Testis (tissue), 2 donors: ENCODE measurements at regions not wholly inside any gene's neighbourhood (a gene's known extent, or its start where the extent isn't known, plus 50 kb on each side); places are given as distances from the start of the nearest gene placed in this dataset.

Source experiments
- DNase-seq: peaks from one replicate; pipeline ENCODE4 v3.0.0-alpha.2; 2019
- H3K27ac ChIP-seq, 2 donors: fragments of 200-600 bp; sonication (generic); one replicate each; pipeline ENCODE4 v1.5.1; 2019
- H3K27me3 ChIP-seq: fragments of 200-600 bp; sonication (generic); one replicate; pipeline ENCODE4 v1.5.1; 2019
- H3K36me3 ChIP-seq: fragments of 200-600 bp; sonication (generic); one replicate; pipeline ENCODE4 v1.5.1; 2017; ENCODE audit warnings: low read depth; ENCODE audit errors: missing control alignments
- H3K4me1 ChIP-seq: fragments of 200-600 bp; sonication (generic); one replicate; pipeline ENCODE4 v1.5.1; 2019
- H3K4me3 ChIP-seq, 2 donors: fragments of 200-600 bp; sonication (generic); one replicate each; pipeline ENCODE4 v1.5.1; 2017 to 2019
- H3K9me3 ChIP-seq: fragments of 200-600 bp; sonication (generic); one replicate; pipeline ENCODE4 v1.5.1; 2017
- POLR2A ChIP-seq: fragments of 450-650 bp; IDR thresholded peaks from one replicate; pipeline ENCODE4 v1.6.1; 2017; ENCODE audit warnings: antibody characterized with exemption, mild to moderate bottlenecking, moderate library complexity
- WGBS, 2 donors: methylation state at CpG; one replicate each; pipeline ENCODE4 v1.1.5; 2018; 5-methylcytosine and 5-hydroxymethylcytosine counted together
- intact Hi-C: fragments of 100-400 bp; cut with DNase I; formaldehyde crosslinking; loops from one replicate; pipeline ENCODE4 v1.15.1; 2023; ENCODE audit warnings: low total_unique reads
- TF ChIP-seq, protein P1 (sequence below), 3 experiments: fragments of 450-650 bp in 2 of 3; fragments of 200-600 bp in 1 of 3; sonication (generic) in 1 of 3; IDR thresholded peaks; one replicate each; pipeline ENCODE4 v1.5.1; 2016 to 2019; ENCODE audit warnings: antibody characterized with exemption in 3 of 3, mild to moderate bottlenecking in 2 of 3, moderate library complexity in 1 of 3

DNA sequence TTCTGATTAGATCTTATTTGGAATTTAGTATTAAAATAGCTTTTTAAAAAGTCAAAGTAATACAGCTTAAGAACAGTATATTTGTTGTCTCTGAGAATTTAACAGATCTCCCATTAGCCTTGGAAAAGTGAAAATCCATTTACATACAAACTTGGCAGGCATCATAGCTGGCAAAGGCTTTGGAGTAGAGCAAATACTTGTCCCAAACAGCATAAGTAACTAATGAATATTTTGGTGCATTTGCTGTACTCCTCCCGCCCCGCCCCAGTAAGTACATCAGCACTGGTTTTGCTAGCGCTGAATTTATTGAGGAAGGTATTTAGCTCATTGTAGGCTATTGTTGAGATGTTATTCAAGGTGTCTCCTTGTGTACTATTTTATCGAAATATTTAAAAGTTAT, 417.7 kb upstream of the KAZN start:
- intact Hi-C loops: no loop called here
- no peaks in the 10 kb centered on the region for H3K27me3 ChIP-seq
- H3K36me3 ChIP-seq: no peaks in the 10 kb centered on the region
- H3K27ac ChIP-seq: no peak overlapping the region
- TF ChIP-seq, protein P1, sequence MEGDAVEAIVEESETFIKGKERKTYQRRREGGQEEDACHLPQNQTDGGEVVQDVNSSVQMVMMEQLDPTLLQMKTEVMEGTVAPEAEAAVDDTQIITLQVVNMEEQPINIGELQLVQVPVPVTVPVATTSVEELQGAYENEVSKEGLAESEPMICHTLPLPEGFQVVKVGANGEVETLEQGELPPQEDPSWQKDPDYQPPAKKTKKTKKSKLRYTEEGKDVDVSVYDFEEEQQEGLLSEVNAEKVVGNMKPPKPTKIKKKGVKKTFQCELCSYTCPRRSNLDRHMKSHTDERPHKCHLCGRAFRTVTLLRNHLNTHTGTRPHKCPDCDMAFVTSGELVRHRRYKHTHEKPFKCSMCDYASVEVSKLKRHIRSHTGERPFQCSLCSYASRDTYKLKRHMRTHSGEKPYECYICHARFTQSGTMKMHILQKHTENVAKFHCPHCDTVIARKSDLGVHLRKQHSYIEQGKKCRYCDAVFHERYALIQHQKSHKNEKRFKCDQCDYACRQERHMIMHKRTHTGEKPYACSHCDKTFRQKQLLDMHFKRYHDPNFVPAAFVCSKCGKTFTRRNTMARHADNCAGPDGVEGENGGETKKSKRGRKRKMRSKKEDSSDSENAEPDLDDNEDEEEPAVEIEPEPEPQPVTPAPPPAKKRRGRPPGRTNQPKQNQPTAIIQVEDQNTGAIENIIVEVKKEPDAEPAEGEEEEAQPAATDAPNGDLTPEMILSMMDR (IDR thresholded peaks at IDR 0.05): no peak
- TF ChIP-seq POLR2A: no peak
- H3K9me3 ChIP-seq: no peaks in the 10 kb centered on the region
- 65 to 82% methylated on average over 4 of the region's 4 CpGs for WGBS, 2 donors
- no peak for DNase-seq
- no peak overlapping the region for H3K4me3 ChIP-seq
- no peaks in the 10 kb centered on the region for H3K4me1 ChIP-seq

DNA sequence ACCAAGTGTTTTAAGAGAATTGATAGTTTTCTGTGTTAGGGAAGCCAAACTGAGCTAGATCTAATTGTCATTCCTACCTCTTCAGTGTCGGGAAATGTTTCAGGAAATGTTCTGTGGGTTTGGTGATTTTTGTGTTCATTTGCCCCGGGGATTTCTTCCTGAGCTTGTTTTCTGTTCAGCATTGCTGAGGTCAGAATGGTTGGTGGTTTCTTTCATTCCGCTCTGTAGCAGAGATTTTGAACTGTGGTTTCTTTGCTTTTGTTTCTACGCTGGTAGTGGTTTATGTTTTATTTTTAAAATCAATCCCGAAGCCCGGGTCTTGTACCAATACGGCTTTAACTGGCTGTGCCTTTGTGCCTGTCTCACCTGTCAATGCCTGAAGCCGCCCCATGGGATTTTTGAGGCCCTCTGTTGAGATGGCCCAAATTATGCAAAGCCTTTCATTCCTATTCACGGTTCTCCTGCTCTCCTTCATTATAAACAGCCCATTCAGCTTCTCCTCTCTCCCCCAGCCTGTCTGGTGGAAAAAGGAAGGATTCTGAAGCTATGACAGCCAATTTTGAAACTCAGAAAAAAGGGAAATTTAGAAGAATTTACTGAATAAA, 417.2 kb upstream of the KAZN start:
- no peaks in the 10 kb centered on the region for H3K27me3 ChIP-seq
- no peaks in the 10 kb centered on the region for H3K4me1 ChIP-seq
- no peaks in the 10 kb centered on the region for H3K36me3 ChIP-seq
- TF ChIP-seq, protein P1 (IDR thresholded peaks at IDR 0.05): no peak
- TF ChIP-seq POLR2A: no peak
- H3K4me3 ChIP-seq: no peak overlapping the region
- no peaks in the 10 kb centered on the region for H3K9me3 ChIP-seq
- 79 to 85% methylated on average over 9 of the region's 9 CpGs for WGBS, 2 donors
- intact Hi-C loops: no loop called here
- H3K27ac ChIP-seq: no peak overlapping the region
- DNase-seq: no peak

DNA sequence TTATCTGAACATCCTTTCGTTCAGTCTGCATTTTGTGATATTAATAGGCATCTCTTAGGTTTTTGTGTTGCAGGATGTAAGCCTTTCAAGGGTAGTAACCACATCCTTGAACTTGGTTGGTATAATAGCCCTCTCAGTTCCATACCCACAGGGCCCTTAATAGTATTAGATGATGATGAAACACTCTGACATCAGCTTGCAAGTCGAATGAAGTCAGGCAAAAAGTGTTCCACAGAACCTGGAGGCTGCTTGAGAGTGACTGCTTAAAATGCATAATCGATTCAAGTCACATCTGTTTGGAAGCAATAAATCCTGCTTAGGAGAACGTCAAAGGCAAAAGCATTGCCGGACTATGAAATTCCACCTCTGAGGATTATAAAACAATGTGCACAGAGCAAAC, 415.6 kb upstream of the KAZN start:
- Histone ChIP-seq H3K36me3 (no peaks in the 10 kb centered on the region), H3K4me3 (no peak overlapping the region), H3K4me1 (no peaks in the 10 kb centered on the region), H3K27ac (no peak overlapping the region), H3K27me3 (no peaks in the 10 kb centered on the region), H3K9me3 (no peaks in the 10 kb centered on the region)
- WGBS, 2 donors: 87 to 89% methylated on average over 5 of the region's 5 CpGs
- intact Hi-C loops: no loop called here
- TF ChIP-seq POLR2A: no peak
- TF ChIP-seq, protein P1 (IDR thresholded peaks at IDR 0.05): no peak
- DNase-seq: no peak

DNA sequence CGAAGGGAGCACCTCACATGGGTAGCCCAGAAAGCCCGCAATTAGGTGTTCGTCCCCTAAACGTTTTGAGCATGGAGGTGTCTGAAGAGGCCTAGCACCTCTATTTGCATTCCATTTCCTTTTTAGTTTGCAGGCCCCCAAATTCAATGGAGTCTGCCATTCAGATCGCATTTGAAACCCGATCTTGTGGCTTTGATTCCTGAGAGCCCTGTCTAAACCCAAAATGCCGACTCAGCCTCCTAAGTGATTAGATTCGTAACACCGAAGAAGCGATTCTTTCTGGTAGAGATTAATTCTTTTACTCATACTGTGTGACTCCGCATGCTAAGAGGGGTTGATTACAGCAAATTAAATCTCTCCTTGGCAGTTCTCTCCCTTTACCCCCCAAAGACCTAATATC, 415.2 kb upstream of the KAZN start:
- H3K36me3 ChIP-seq: no peaks in the 10 kb centered on the region
- no peaks in the 10 kb centered on the region for H3K27me3 ChIP-seq
- DNase-seq: no peak
- no peak overlapping the region for H3K4me3 ChIP-seq
- no peaks in the 10 kb centered on the region for H3K9me3 ChIP-seq
- TF ChIP-seq, protein P1 (IDR thresholded peaks at IDR 0.05): no peak
- no peak for TF ChIP-seq POLR2A
- 89 to 91% methylated on average over 11 of the region's 11 CpGs for WGBS, 2 donors
- intact Hi-C loops: no loop called here
- H3K27ac ChIP-seq: no peak overlapping the region
- H3K4me1 ChIP-seq: no peaks in the 10 kb centered on the region

DNA sequence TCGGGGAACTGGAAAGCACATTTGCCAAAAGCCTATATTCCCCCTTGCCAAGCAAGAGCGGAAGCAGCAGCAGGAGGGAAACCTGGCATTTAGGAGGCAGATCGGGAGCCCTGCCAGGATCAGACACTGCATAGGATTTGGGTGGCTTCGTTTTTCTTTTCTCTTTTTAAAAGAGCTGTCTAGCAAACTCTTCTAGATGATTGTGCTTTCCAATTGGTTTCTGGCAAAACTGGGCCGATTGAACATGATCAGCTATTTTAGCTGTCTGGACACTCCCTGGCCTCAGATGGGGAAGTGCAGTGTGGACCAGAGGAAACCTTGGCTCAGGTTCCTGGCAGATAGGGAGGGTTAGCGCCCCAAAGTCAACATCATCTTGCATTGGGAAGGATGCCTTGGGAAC, 414.0 kb upstream of the KAZN start:
- no peak overlapping the region for H3K4me3 ChIP-seq
- no peak overlapping the region for H3K27ac ChIP-seq
- H3K27me3 ChIP-seq: no peaks in the 10 kb centered on the region
- DNase-seq: peak; percentile 42
- H3K36me3 ChIP-seq: no peaks in the 10 kb centered on the region
- H3K4me1 ChIP-seq: no peaks in the 10 kb centered on the region
- TF ChIP-seq POLR2A: no peak
- TF ChIP-seq, protein P1 (IDR thresholded peaks at IDR 0.05): no peak
- intact Hi-C loops: no loop called here
- no peaks in the 10 kb centered on the region for H3K9me3 ChIP-seq
- WGBS, 2 donors: 55 to 66% methylated on average over 6 of the region's 6 CpGs
